Endothelial cell (in vitro differentiated cells): ENCODE measurements at regions not wholly inside any gene's neighbourhood (a gene's known extent, or its start where the extent isn't known, plus 50 kb on each side); places are given as distances from the start of the nearest gene placed in this dataset.

Experiments used
- DNase-seq: peaks from one replicate; pipeline ENCODE4 v3.0.0; 2021; ENCODE audit warnings: low spot score
- H3K27ac Mint-ChIP-seq: one replicate; pipeline ENCODE4 v1.8.0; 2021; ENCODE audit warnings: mixed read lengths, inconsistent platforms; ENCODE audit not compliant: unreplicated experiment
- H3K27me3 Mint-ChIP-seq: one replicate; pipeline ENCODE4 v1.8.0; 2021; ENCODE audit warnings: mild to moderate bottlenecking, moderate library complexity, mixed read lengths, inconsistent platforms; ENCODE audit not compliant: unreplicated experiment
- H3K36me3 Mint-ChIP-seq: one replicate; pipeline ENCODE4 v1.8.0; 2021; ENCODE audit warnings: mild to moderate bottlenecking, low read depth, mixed read lengths, inconsistent platforms; ENCODE audit not compliant: unreplicated experiment
- H3K4me1 Mint-ChIP-seq: one replicate; pipeline ENCODE4 v1.8.0; 2021; ENCODE audit warnings: mild to moderate bottlenecking, mixed read lengths, inconsistent platforms; ENCODE audit not compliant: unreplicated experiment
- H3K4me3 Mint-ChIP-seq: one replicate; pipeline ENCODE4 v1.8.0; 2021; ENCODE audit warnings: mild to moderate bottlenecking, mixed read lengths, inconsistent platforms; ENCODE audit not compliant: unreplicated experiment
- H3K9me3 Mint-ChIP-seq: one replicate; pipeline ENCODE4 v1.8.0; 2021; ENCODE audit warnings: mixed read lengths, inconsistent platforms; ENCODE audit not compliant: unreplicated experiment
- TF ChIP-seq, protein P1 (sequence below): fragments of 200-600 bp; sonication (generic); IDR thresholded peaks from one replicate; pipeline ENCODE4 v1.5.0; 2021; ENCODE audit warnings: antibody characterized with exemption; ENCODE audit not compliant: unreplicated experiment

GRCh38 chr11:120020981-120021380 is 116.9 kb downstream of the TRIM29 start:
- H3K4me1 Mint-ChIP-seq: peaks cover 5% of the 10 kb centered on the region
- peaks cover 3% of the 10 kb centered on the region for H3K27me3 Mint-ChIP-seq
- no peaks in the 10 kb centered on the region for H3K36me3 Mint-ChIP-seq
- TF ChIP-seq, protein P1, sequence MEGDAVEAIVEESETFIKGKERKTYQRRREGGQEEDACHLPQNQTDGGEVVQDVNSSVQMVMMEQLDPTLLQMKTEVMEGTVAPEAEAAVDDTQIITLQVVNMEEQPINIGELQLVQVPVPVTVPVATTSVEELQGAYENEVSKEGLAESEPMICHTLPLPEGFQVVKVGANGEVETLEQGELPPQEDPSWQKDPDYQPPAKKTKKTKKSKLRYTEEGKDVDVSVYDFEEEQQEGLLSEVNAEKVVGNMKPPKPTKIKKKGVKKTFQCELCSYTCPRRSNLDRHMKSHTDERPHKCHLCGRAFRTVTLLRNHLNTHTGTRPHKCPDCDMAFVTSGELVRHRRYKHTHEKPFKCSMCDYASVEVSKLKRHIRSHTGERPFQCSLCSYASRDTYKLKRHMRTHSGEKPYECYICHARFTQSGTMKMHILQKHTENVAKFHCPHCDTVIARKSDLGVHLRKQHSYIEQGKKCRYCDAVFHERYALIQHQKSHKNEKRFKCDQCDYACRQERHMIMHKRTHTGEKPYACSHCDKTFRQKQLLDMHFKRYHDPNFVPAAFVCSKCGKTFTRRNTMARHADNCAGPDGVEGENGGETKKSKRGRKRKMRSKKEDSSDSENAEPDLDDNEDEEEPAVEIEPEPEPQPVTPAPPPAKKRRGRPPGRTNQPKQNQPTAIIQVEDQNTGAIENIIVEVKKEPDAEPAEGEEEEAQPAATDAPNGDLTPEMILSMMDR: no peak
- DNase-seq: no peak
- no peak overlapping the region for H3K4me3 Mint-ChIP-seq
- H3K9me3 Mint-ChIP-seq: no peaks in the 10 kb centered on the region
- H3K27ac Mint-ChIP-seq: no peak overlapping the region

- H3K9me3 Mint-ChIP-seq: no peaks in the 10 kb centered on the region
- H3K4me3 Mint-ChIP-seq: no peak overlapping the region
- peaks cover 5% of the 10 kb centered on the region for H3K4me1 Mint-ChIP-seq
- DNase-seq: no peak
- H3K36me3 Mint-ChIP-seq: no peaks in the 10 kb centered on the region
- no peak overlapping the region for H3K27ac Mint-ChIP-seq
- peaks cover 5% of the 10 kb centered on the region for H3K27me3 Mint-ChIP-seq
- TF ChIP-seq, protein P1: no peak
Observed at GRCh38 chr11:120020486-120020885, 117.4 kb downstream of the TRIM29 start.

DNA sequence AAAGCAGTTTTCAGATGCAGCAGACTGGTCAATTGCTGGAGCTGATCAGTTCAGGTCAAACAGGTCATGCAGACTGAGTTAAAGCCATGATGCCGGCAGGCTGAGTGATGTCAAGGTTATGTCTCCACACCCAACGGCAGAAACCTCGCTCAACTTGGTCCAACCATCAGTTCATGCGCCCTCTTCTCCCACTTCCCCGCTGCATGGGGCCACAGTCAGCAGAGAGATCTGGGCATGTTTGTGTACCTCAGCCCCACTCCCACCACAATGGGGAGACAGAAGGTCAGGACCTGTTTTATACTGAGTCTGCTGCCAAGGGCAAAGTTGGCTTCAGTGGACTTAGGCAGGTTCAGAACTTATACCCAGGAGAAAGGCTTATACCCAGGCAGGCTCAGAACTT is 118.7 kb downstream of the TRIM29 start:
- no peaks in the 10 kb centered on the region for H3K36me3 Mint-ChIP-seq

GRCh38 chr11:120017582-120018150 is 120.2 kb downstream of the TRIM29 start:
- peaks cover 10% of the 10 kb centered on the region for H3K27me3 Mint-ChIP-seq
- H3K4me1 Mint-ChIP-seq: peaks cover 11% of the 10 kb centered on the region

More for the DNA sequence above, 118.7 kb downstream of the TRIM29 start:
- no peak overlapping the region for H3K27ac Mint-ChIP-seq
- no peaks in the 10 kb centered on the region for H3K9me3 Mint-ChIP-seq
- TF ChIP-seq, protein P1: no peak
- peaks cover 10% of the 10 kb centered on the region for H3K27me3 Mint-ChIP-seq
- no peak overlapping the region for H3K4me3 Mint-ChIP-seq
- peaks cover 10% of the 10 kb centered on the region for H3K4me1 Mint-ChIP-seq
- no peak for DNase-seq

More at GRCh38 chr11:120017582-120018150, 120.2 kb downstream of the TRIM29 start:
- no peak for DNase-seq
- Mint-ChIP-seq H3K36me3 (no peaks in the 10 kb centered on the region), H3K27ac (no peak overlapping the region), H3K9me3 (no peaks in the 10 kb centered on the region), H3K4me3 (no peak overlapping the region)
- TF ChIP-seq, protein P1: no peak
